Astrocyte of the spinal cord (primary cell): ENCODE measurements at regions not wholly inside any gene's neighbourhood (a gene's known extent, or its start where the extent isn't known, plus 50 kb on each side); places are given as distances from the start of the nearest gene placed in this dataset.

Source experiments
- DNase-seq: peaks from one replicate; pipeline ENCODE4 v3.0.0; 2011; ENCODE audit warnings: low read depth, low spot score
- H3K4me3 ChIP-seq: 2 replicates; pipeline ENCODE4 v1.5.1; 2011; ENCODE audit warnings: low read depth, mild to moderate bottlenecking, low read length, moderate library complexity
- CTCF ChIP-seq: IDR thresholded peaks from 2 replicates; pipeline ENCODE4 v1.5.1; 2012; ENCODE audit warnings: low read depth, mild to moderate bottlenecking, low read length, inconsistent platforms
- in situ Hi-C: cut with HindIII; loops from 2 replicates; pipeline ENCODE4 v1.10.0; 2017; ENCODE audit warnings: low sequenced_read_pairs

GRCh38 chr5:111010783-111011182 is 60.7 kb upstream of the TSLP start:
- no peak overlapping the region for H3K4me3 ChIP-seq
- in situ Hi-C loops = no loop called here
- TF ChIP-seq CTCF = no peak
- no peak for DNase-seq

- TF ChIP-seq CTCF = no peak
- in situ Hi-C loops = no loop called here
- DNase-seq = no peak
- no peak overlapping the region for H3K4me3 ChIP-seq
Observed at GRCh38 chr5:111013011-111013410, 58.5 kb upstream of the TSLP start.

- TF ChIP-seq CTCF = no peak
- in situ Hi-C loops = no loop called here
- peak; percentile 24 for DNase-seq
- H3K4me3 ChIP-seq = no peak overlapping the region
Observed at GRCh38 chr5:111016801-111017200, 54.7 kb upstream of the TSLP start.

- DNase-seq = no peak
- in situ Hi-C loops = no loop called here
- no peak overlapping the region for H3K4me3 ChIP-seq
- TF ChIP-seq CTCF = no peak
Observed at GRCh38 chr5:111017731-111018130, 53.8 kb upstream of the TSLP start.
